ENCODE measurements at regions not wholly inside any gene's neighbourhood (a gene's known extent, or its start where the extent isn't known, plus 50 kb on each side); places are given as distances from the start of the nearest gene placed in this dataset.

- TF ChIP-seq, protein P1, sequence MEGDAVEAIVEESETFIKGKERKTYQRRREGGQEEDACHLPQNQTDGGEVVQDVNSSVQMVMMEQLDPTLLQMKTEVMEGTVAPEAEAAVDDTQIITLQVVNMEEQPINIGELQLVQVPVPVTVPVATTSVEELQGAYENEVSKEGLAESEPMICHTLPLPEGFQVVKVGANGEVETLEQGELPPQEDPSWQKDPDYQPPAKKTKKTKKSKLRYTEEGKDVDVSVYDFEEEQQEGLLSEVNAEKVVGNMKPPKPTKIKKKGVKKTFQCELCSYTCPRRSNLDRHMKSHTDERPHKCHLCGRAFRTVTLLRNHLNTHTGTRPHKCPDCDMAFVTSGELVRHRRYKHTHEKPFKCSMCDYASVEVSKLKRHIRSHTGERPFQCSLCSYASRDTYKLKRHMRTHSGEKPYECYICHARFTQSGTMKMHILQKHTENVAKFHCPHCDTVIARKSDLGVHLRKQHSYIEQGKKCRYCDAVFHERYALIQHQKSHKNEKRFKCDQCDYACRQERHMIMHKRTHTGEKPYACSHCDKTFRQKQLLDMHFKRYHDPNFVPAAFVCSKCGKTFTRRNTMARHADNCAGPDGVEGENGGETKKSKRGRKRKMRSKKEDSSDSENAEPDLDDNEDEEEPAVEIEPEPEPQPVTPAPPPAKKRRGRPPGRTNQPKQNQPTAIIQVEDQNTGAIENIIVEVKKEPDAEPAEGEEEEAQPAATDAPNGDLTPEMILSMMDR (IDR thresholded peaks at IDR 0.05) = no peak
- TF ChIP-seq POLR2A (IDR thresholded peaks at IDR 0.05) = no peak
Observed at GRCh38 chr12:127552838-127553237, 714.1 kb upstream of the TMEM132C start.

All from heart left ventricle (tissue), 13 donors.